GM12865 (cell line): ENCODE measurements at regions not wholly inside any gene's neighbourhood (a gene's known extent, or its start where the extent isn't known, plus 50 kb on each side); places are given as distances from the start of the nearest gene placed in this dataset.

Source experiments
- DNase-seq: peaks from one replicate; pipeline ENCODE4 v3.0.0; 2010; ENCODE audit warnings: low read depth
- H3K4me3 ChIP-seq: 2 replicates; pipeline ENCODE4 v1.5.1; 2011; ENCODE audit warnings: mild to moderate bottlenecking, low read depth, low read length, control low read depth
- CTCF ChIP-seq: IDR thresholded peaks from 2 replicates; pipeline ENCODE4 v1.5.1; 2011; ENCODE audit warnings: low read length, control low read depth, low read depth, inconsistent platforms; ENCODE audit not compliant: insufficient read depth; ENCODE audit errors: missing control alignments

GRCh38 chr3:8103954-8104353 is 397.7 kb upstream of the LMCD1 start:
- no peak overlapping the region for H3K4me3 ChIP-seq
- DNase-seq: peak; percentile 20
- no peak for TF ChIP-seq CTCF

GRCh38 chr3:8106921-8107320 is 394.7 kb upstream of the LMCD1 start:
- DNase-seq: no peak
- no peak overlapping the region for H3K4me3 ChIP-seq
- no peak for TF ChIP-seq CTCF

GRCh38 chr3:8110966-8111798 is 390.4 kb upstream of the LMCD1 start:
- H3K4me3 ChIP-seq: peak overlapping the region; percentile 34
- peak; percentile 79 for DNase-seq
- peak; percentile 76 for TF ChIP-seq CTCF

GRCh38 chr3:8112587-8112986 is 389.0 kb upstream of the LMCD1 start:
- no peak for DNase-seq

GRCh38 chr3:8113626-8114025 is 388.0 kb upstream of the LMCD1 start:
- DNase-seq: no peak
- no peak for TF ChIP-seq CTCF
- no peak overlapping the region for H3K4me3 ChIP-seq

More at GRCh38 chr3:8112587-8112986, 389.0 kb upstream of the LMCD1 start:
- no peak overlapping the region for H3K4me3 ChIP-seq
- no peak for TF ChIP-seq CTCF

GRCh38 chr3:8128686-8129085 is 372.9 kb upstream of the LMCD1 start:
- H3K4me3 ChIP-seq: no peak overlapping the region
- TF ChIP-seq CTCF: no peak
- no peak for DNase-seq

- no peak for DNase-seq
- no peak for TF ChIP-seq CTCF
- no peak overlapping the region for H3K4me3 ChIP-seq
Observed at GRCh38 chr3:8136553-8136952, 365.1 kb upstream of the LMCD1 start.
